ENCODE measurements at regions not wholly inside any gene's neighbourhood (a gene's known extent, or its start where the extent isn't known, plus 50 kb on each side); places are given as distances from the start of the nearest gene placed in this dataset.

- DNase-seq, result no peak
Observed at GRCh38 chr2:200056105-200056504, 100.7 kb downstream of the MAIP1 start.

GRCh38 chr2:200063155-200063554 lies 107.8 kb downstream of the MAIP1 start:
- no peak for DNase-seq

GRCh38 chr2:200064879-200065278 lies 109.5 kb downstream of the MAIP1 start:
- no peak for DNase-seq

- DNase-seq, result no peak
Observed at GRCh38 chr2:200065477-200065876, 110.1 kb downstream of the MAIP1 start.

GRCh38 chr2:200066417-200066816 lies 111.0 kb downstream of the MAIP1 start:
- no peak for DNase-seq

- no peak for DNase-seq
Observed at GRCh38 chr2:200068642-200069041, 113.3 kb downstream of the MAIP1 start.

- DNase-seq, result no peak
Observed at GRCh38 chr2:200077210-200077650, 121.8 kb downstream of the MAIP1 start.

- DNase-seq, result no peak
Observed at GRCh38 chr2:200077838-200078237, 122.5 kb downstream of the MAIP1 start.

GRCh38 chr2:200079356-200079755 lies 124.0 kb downstream of the MAIP1 start:
- DNase-seq, result no peak

- no peak for DNase-seq
Observed at GRCh38 chr2:200081236-200081635, 125.9 kb downstream of the MAIP1 start.

- DNase-seq, result no peak
Observed at GRCh38 chr2:200081811-200082210, 126.4 kb downstream of the MAIP1 start.

- no peak for DNase-seq
Observed at GRCh38 chr2:200084036-200084435, 128.7 kb downstream of the MAIP1 start.

GRCh38 chr2:200086911-200087310 lies 131.5 kb downstream of the MAIP1 start:
- no peak for DNase-seq

- no peak for DNase-seq
Observed at GRCh38 chr2:200087451-200087850, 132.1 kb downstream of the MAIP1 start.

- DNase-seq, result no peak
Observed at GRCh38 chr2:200089040-200089755, 133.8 kb downstream of the MAIP1 start.

- DNase-seq, result no peak
Observed at GRCh38 chr2:200089756-200090109, 134.4 kb downstream of the MAIP1 start.

GRCh38 chr2:200090683-200091082 lies 135.3 kb downstream of the MAIP1 start:
- DNase-seq, result no peak

- no peak for DNase-seq
Observed at GRCh38 chr2:200091126-200091525, 135.7 kb downstream of the MAIP1 start.

GRCh38 chr2:200092235-200092634 lies 136.9 kb downstream of the MAIP1 start:
- no peak for DNase-seq

- DNase-seq, result no peak
Observed at GRCh38 chr2:200095436-200095835, 140.1 kb downstream of the MAIP1 start.

GRCh38 chr2:200099256-200099655 lies 143.9 kb downstream of the MAIP1 start:
- no peak for DNase-seq

GRCh38 chr2:200100027-200100426 lies 144.6 kb downstream of the MAIP1 start:
- DNase-seq, result no peak

- DNase-seq, result no peak
Observed at GRCh38 chr2:200101922-200102321, 146.5 kb downstream of the MAIP1 start.

- DNase-seq, result no peak
Observed at GRCh38 chr2:200102971-200103370, 147.6 kb downstream of the MAIP1 start.

- no peak for DNase-seq
Observed at GRCh38 chr2:200104015-200104414, 148.6 kb downstream of the MAIP1 start.

Data from activated CD4-positive, alpha-beta T cell treated with anti-CD3 and anti-CD28 coated beads, Interleukin-2, amount 50 U/mL, for 16 hours (primary cell).